NOMO-1 treated with DMSO at 0.1 percent for 48 hours (cell line): ENCODE measurements at regions not wholly inside any gene's neighbourhood (a gene's known extent, or its start where the extent isn't known, plus 50 kb on each side); places are given as distances from the start of the nearest gene placed in this dataset.
"Not testable (repeated sequence)": the region's sequence is repeated elsewhere in the genome, so short reads cannot be mapped to it uniquely, and the experiment has no call there.

ENCODE experiments used
- DNase-seq: peaks from one replicate; lab custom pipeline; 2025; ENCODE audit not compliant: unreplicated experiment; lab: John Stamatoyannopoulos, UW

DNA sequence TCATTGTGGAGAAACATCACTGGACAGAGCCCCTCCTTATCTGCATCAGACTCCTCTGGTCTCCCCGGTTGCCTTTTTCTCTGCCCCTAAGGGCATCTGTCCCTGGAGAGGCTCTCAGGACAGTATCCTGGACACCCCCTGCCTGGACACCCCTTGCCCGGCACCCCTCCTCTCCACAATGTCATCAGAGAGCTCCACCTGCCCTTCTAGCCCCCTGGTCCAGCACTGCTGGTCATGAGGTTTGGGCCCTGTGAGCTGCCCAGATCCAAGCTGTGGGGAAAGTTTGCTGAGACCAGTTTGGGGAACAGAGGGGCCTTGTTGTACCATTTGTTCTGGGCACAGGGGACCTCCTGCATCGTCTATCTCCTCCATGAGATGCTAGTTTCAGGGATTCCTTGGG is 335.2 kb downstream of the CACNA1B start:
- DNase-seq, result not testable (repeated sequence)

DNA sequence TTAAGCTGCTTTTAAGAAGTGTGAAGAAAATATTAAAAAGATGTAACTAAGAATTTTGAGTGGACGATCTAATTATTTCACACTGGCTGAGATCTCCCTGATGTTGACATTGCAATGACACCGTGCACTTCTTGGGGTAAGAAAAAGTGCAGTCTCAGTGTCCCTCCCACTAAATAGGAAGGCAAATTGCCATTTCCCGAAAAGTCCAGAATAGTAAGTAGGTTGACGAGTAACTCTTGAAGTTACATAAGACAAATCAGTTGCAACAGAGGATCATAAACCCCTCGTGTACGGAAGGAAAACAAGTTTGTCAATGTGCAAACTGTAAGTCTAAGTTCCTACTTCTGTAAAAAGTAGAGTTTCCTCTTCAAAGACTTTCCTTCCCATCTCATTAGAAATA is 336.2 kb downstream of the CACNA1B start:
- peak; percentile 76 for DNase-seq

DNA sequence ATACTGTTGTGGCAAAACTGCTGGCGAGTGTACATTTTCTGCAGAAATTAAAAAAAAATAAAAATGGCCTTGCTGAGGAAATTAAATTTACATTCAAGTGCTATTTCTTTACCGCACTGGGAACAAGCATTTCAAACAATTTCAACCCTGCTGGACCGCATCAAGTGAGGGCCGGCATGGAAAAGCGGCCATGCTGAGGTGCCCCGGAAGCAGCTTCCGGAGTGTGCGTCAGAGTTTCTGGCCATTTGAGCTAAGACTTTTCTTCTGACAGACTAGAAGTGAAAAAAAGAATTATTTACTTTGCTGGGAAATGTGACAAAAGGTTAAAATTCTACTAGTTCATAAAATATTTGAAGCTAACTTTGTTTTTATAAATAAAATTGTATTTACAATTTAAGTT is 337.0 kb downstream of the CACNA1B start:
- not testable (repeated sequence) for DNase-seq

DNA sequence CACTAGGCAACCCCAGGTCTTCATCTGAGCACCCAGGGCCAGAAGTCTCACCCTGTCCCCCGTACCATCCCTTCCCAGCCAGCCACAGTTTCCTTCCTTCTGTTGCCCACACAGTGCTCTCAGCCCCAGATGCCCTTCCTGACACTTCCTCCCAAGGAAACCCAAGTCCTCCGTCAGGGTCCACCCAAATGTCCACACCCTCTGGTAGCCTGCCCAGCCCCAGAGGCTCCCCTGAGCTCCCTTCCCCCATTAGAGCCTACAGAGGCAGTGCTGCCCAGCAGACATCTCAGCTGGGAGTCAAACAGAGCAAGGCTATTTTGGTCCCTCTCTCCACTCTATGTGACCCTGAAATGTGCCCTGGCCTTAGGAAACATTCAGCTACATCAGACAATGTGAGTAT is 338.0 kb downstream of the CACNA1B start:
- not testable (repeated sequence) for DNase-seq

DNA sequence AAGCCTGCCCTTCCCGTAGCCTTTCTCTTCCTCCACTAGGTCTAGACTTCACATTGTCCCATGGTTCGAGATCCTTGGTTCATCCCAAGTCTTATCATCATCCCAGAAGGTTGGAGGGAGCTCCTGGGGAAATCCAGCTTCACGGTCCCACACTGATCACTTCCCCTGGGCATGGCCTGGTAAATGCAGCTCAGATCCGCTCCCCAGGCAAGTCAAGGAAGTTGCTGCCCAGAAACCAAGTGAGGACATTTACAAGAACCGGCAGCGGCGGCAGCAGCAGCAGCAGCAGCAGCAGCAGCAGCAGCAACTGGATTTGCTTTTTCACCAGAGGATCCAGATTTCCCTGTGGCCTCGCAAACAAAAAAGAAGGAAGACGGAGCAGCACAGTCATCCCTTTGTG is 339.2 kb downstream of the CACNA1B start:
- not testable (repeated sequence) for DNase-seq

DNA sequence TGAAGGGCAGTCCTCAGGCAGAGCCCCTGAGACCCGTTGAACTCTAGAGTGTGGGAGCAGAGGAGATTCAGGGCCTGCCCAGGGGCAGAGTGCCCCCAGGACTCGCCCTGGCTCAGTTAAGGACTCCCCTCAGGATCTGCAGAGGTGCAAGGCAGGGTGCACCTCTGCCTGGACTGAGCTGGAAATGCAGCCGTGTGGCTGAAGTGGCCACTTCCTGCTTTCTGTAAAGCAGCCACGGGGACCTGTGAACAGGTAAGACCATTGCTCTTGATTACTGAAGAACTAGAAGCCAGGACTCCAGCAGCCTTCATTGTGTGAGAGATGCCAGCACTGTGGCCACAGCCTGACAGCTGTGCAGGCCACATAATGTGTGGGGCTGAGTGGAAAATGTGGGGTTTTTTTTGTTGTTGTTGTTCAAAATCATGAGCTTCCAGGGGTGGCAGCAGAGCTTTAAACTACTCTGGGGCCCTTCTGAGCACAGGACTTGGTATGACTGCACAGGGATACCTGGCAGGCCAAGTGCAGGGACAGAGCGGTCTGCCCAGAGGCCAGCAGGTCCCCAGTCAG is 339.8 kb downstream of the CACNA1B start:
- DNase-seq, result not testable (repeated sequence)

DNA sequence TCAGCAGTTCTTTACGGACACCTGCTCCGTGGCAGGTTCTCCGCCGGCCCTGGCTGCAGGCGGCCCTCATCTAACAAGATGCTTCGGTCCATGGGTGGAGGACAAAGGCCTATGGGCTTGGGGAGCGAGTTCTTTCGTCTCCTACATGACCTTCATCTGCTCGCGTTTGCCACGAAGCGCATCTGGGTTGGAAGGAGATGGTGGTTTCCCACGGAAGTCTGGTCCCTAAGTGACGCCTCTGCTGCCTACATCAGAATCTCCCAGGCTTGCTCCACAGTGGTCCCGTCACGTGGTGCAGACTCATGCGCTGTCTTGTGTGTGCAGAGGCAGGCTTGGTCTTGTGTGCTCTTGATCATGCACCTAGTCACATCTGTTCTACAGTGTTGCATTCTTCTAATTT is 341.7 kb downstream of the CACNA1B start:
- not testable (repeated sequence) for DNase-seq

DNA sequence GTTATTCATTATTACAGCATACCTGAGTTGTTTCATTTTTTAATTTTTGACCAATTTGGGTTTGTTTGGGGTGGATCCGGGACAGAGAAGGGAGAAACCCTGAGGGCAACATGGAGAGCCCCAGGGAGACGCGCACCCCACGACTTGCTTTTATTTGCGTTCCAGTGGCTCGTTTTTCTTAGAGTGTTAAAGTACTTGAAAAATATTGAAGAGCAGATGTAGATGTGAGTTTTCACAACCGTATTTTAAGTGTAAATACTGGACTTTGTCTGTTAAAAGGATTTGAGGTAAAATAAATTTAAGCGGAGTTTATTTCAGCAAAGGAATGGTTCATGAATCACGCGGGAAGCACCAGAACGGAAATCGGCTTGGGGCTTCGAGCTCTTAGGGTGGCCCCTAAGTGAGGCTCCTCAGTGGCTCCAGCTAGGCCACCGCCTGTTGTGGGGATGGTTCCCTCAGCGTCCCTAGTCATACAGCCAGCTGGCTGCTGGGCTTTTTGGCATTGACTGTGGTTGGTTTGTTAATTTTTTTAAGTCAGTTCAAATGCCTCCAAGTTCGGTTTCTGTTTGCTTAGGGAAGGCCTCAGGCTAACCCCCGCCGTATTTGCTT is 344.0 kb downstream of the CACNA1B start:
- not testable (repeated sequence) for DNase-seq

DNA sequence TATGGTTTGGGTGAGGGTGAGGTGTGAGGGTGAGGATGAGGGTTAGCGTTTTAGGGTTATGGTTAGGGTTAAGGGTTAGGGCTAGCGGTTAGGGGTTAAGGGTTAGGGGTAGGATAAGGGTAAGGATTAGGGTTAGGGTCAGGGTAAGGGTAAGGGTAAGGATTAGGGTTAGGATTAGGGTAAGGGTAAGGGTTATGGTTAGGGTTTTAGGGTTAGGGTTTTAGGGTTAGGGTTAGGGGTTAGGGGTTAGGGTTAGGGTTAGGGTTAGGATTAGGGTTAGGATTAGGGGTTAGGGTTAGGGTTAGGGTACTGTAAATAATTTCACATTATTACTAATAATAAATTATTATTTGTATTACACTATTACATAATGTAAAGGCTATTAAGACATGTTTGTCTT is 359.5 kb downstream of the CACNA1B start:
- not testable (repeated sequence) for DNase-seq

DNA sequence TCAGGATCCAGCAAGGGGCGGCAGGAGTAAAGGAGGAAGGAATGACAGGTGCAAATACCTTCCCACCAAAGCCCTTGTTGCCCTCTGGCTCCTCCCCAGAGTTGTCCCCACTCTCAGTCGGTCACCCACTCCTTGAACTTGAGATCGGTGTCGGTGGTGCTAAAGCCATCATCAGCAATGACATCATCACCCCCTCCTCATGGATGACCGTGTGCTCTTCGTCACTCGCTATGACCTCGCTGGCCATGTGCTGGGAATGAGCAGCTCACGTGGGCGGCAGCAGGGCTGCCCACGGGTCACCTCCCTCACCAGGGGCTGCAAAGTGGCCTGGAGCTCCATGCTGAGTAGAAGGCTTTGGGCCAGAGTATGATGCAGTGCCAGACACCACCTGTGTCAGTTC is 405.3 kb downstream of the CACNA1B start:
- not testable (repeated sequence) for DNase-seq
